HL-60 (cell line): ENCODE measurements at regions not wholly inside any gene's neighbourhood (a gene's known extent, or its start where the extent isn't known, plus 50 kb on each side); places are given as distances from the start of the nearest gene placed in this dataset.

ENCODE experiments used
- DNase-seq, 2 experiments: peaks; one replicate each; pipeline ENCODE4 v3.0.0-alpha.2; 2010 to 2020; ENCODE audit warnings: low read depth in 1 of 2, low spot score in 1 of 2
- H3K27ac ChIP-seq: fragments of 250-450 bp; sonication (Bioruptor Pico); replicated peaks from 2 replicates; pipeline ENCODE4 v1.5.1; 2020; ENCODE audit warnings: mild to moderate bottlenecking, moderate library complexity
- H3K27me3 ChIP-seq: fragments of 250-450 bp; sonication (Bioruptor Pico); 2 replicates; pipeline ENCODE4 v1.5.1; 2021; ENCODE audit warnings: mild to moderate bottlenecking, moderate library complexity; ENCODE audit not compliant: insufficient read depth, poor library complexity, severe bottlenecking
- H3K4me3 ChIP-seq: replicated peaks from 2 replicates; pipeline ENCODE4 v1.5.1; 2011; ENCODE audit warnings: mild to moderate bottlenecking, control low read depth, low read length; ENCODE audit not compliant: insufficient read depth
- CTCF ChIP-seq: IDR thresholded peaks from one replicate; pipeline ENCODE4 v1.5.1; 2011; ENCODE audit warnings: low read length, control low read depth, inconsistent platforms; ENCODE audit not compliant: insufficient read depth
- GABPA ChIP-seq: IDR thresholded peaks from 2 replicates; pipeline ENCODE4 v1.6.1; 2012; ENCODE audit warnings: low read depth
- POLR2AphosphoS5 ChIP-seq: IDR thresholded peaks from 2 replicates; pipeline ENCODE4 v1.6.1; 2012; ENCODE audit warnings: low read depth
- REST ChIP-seq: IDR thresholded peaks from 2 replicates; pipeline ENCODE4 v1.6.1; 2012; ENCODE audit warnings: low read depth; ENCODE audit not compliant: insufficient replicate concordance
- SPI1 ChIP-seq: IDR thresholded peaks from 2 replicates; pipeline ENCODE4 v1.6.1; 2012; ENCODE audit warnings: low read depth, mild to moderate bottlenecking, borderline replicate concordance

- no peak overlapping the region for H3K4me3 ChIP-seq
- TF ChIP-seq REST (no peak), POLR2AphosphoS5 (no peak), CTCF (no peak), GABPA (no peak), SPI1 (no peak)
These were observed 62.8 kb upstream of the DIAPH2 start for GRCh38 chrX:96621811-96622210.

More at GRCh38 chrX:96621811-96622210, 62.8 kb upstream of the DIAPH2 start:
- H3K27ac ChIP-seq = no peak overlapping the region
- DNase-seq = no peak
- no peaks in the 10 kb centered on the region for H3K27me3 ChIP-seq
